RWPE1 (cell line): ENCODE measurements at regions not wholly inside any gene's neighbourhood (a gene's known extent, or its start where the extent isn't known, plus 50 kb on each side); places are given as distances from the start of the nearest gene placed in this dataset.
A peak's percentile ranks its signal among the peaks of the same experiment; 100 is the strongest.

Source experiments
- CTCF ChIA-PET: fragments of 350-600 bp; sonication (Branson Sonifier 250); formaldehyde crosslinking; extraction: SDS; loops from one replicate; lab custom pipeline; 2021; lab: Yijun Ruan, JAX
- POLR2A ChIA-PET: fragments of 400-600 bp; formaldehyde crosslinking; extraction: SDS; loops from one replicate; lab custom pipeline; 2020; ENCODE audit warnings: antibody characterized with exemption; ENCODE audit not compliant: low non-redundant PET; lab: Yijun Ruan, JAX
- DNase-seq: peaks from one replicate; pipeline ENCODE4 v3.0.0; 2012; ENCODE audit warnings: low spot score
- H3K27ac ChIP-seq: fragments of 450-650 bp; 2 replicates; pipeline ENCODE4 v1.5.1; 2017
- CTCF ChIP-seq: fragments of 450-650 bp; conservative IDR thresholded peaks from 2 replicates; pipeline ENCODE4 v1.5.1; 2017; ENCODE audit warnings: low read depth, mild to moderate bottlenecking

GRCh38 chr13:109844396-109844795, 58.0 kb upstream of the IRS2 start:
- no peak for TF ChIP-seq CTCF
- ChIA-PET POLR2A (interaction anchor here (0.6 kb wide), 1 partner anchor 14 kb away, joined by 3 read pairs; no protein-coding TSS in a partner anchor), CTCF (no interaction called here)
- H3K27ac ChIP-seq: no peak overlapping the region
- no peak for DNase-seq

GRCh38 chr13:109843695-109844094, 57.3 kb upstream of the IRS2 start:
- TF ChIP-seq CTCF: no peak
- ChIA-PET POLR2A (interaction anchor here (0.6 kb wide), 1 partner anchor 15 kb away, joined by 3 read pairs; no protein-coding TSS in a partner anchor), CTCF (no interaction called here)
- no peak for DNase-seq
- no peak overlapping the region for H3K27ac ChIP-seq

GRCh38 chr13:109842212-109842920, 56.0 kb upstream of the IRS2 start:
- CTCF ChIA-PET: interaction anchor here (0.6 kb wide), 1 partner anchor 468 kb away, joined by 3 read pairs; no protein-coding TSS in a partner anchor
- no peak for TF ChIP-seq CTCF
- POLR2A ChIA-PET: no interaction called here
- H3K27ac ChIP-seq: no peak overlapping the region
- DNase-seq: no peak

GRCh38 chr13:109840893-109841287, 54.5 kb upstream of the IRS2 start:
- no peak for TF ChIP-seq CTCF
- POLR2A ChIA-PET: no interaction called here
- no peak overlapping the region; the same call in 1 of the 2 replicates for H3K27ac ChIP-seq
- DNase-seq: no peak
- CTCF ChIA-PET: no interaction called here

GRCh38 chr13:109840201-109840892, 54.0 kb upstream of the IRS2 start:
- CTCF ChIA-PET: no interaction called here
- DNase-seq: peak; percentile 42
- H3K27ac ChIP-seq: peak overlapping the region; percentile 45
- POLR2A ChIA-PET: no interaction called here
- no peak for TF ChIP-seq CTCF

- ChIA-PET POLR2A (no interaction called here), CTCF (no interaction called here)
- no peak for TF ChIP-seq CTCF
- no peak for DNase-seq
- H3K27ac ChIP-seq: no peak overlapping the region
These were observed 50.5 kb upstream of the IRS2 start for GRCh38 chr13:109836629-109837607.
